ENCODE measurements at regions not wholly inside any gene's neighbourhood (a gene's known extent, or its start where the extent isn't known, plus 50 kb on each side); places are given as distances from the start of the nearest gene placed in this dataset.
A peak's percentile ranks its signal among the peaks of the same experiment; 100 is the strongest.

DNA sequence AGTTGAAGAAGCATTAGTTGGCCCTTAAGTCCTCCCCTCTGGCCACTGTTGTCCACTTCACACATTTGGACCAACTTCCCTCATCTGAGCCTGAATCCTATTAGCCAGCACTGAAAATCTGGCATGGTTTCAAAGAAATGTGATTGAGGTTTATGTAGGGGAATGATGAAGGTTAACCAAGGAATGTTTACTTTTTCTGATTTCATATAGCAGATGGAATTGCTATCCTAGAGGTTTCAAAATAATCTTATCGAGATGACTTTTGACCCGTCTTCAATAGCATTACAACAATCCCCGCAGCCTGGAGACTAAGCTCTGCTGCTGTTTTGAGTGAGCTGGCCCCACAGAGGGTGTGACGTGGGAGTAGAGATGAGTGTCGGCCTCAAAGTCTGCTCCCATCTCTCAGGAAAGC lies 200.8 kb upstream of the IL12A start:
- H3K4me3 ChIP-seq (ENCODE audit: control insufficient read depth, low read depth, low read length) = no peak overlapping the region
- peak; percentile 17 for DNase-seq (ENCODE audit: low read depth)
- TF ChIP-seq, protein P1, sequence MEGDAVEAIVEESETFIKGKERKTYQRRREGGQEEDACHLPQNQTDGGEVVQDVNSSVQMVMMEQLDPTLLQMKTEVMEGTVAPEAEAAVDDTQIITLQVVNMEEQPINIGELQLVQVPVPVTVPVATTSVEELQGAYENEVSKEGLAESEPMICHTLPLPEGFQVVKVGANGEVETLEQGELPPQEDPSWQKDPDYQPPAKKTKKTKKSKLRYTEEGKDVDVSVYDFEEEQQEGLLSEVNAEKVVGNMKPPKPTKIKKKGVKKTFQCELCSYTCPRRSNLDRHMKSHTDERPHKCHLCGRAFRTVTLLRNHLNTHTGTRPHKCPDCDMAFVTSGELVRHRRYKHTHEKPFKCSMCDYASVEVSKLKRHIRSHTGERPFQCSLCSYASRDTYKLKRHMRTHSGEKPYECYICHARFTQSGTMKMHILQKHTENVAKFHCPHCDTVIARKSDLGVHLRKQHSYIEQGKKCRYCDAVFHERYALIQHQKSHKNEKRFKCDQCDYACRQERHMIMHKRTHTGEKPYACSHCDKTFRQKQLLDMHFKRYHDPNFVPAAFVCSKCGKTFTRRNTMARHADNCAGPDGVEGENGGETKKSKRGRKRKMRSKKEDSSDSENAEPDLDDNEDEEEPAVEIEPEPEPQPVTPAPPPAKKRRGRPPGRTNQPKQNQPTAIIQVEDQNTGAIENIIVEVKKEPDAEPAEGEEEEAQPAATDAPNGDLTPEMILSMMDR (IDR thresholded peaks at IDR 0.05; ENCODE audit: control insufficient read depth, insufficient read depth, low read depth, low read length, missing control alignments) = no peak

- H3K4me3 ChIP-seq (ENCODE audit: control insufficient read depth, low read depth, low read length) = no peak overlapping the region
- TF ChIP-seq, protein P1 (IDR thresholded peaks at IDR 0.05; ENCODE audit: control insufficient read depth, insufficient read depth, low read depth, low read length, missing control alignments) = no peak
- no peak for DNase-seq (ENCODE audit: low read depth)
Observed at GRCh38 chr3:159788291-159788690, 200.3 kb upstream of the IL12A start.

- no peak for DNase-seq (ENCODE audit: low read depth)
- H3K4me3 ChIP-seq (ENCODE audit: control insufficient read depth, low read depth, low read length) = no peak overlapping the region
- TF ChIP-seq, protein P1 (IDR thresholded peaks at IDR 0.05; ENCODE audit: control insufficient read depth, insufficient read depth, low read depth, low read length, missing control alignments) = no peak
Observed at GRCh38 chr3:159789017-159789416, 199.6 kb upstream of the IL12A start.

DNA sequence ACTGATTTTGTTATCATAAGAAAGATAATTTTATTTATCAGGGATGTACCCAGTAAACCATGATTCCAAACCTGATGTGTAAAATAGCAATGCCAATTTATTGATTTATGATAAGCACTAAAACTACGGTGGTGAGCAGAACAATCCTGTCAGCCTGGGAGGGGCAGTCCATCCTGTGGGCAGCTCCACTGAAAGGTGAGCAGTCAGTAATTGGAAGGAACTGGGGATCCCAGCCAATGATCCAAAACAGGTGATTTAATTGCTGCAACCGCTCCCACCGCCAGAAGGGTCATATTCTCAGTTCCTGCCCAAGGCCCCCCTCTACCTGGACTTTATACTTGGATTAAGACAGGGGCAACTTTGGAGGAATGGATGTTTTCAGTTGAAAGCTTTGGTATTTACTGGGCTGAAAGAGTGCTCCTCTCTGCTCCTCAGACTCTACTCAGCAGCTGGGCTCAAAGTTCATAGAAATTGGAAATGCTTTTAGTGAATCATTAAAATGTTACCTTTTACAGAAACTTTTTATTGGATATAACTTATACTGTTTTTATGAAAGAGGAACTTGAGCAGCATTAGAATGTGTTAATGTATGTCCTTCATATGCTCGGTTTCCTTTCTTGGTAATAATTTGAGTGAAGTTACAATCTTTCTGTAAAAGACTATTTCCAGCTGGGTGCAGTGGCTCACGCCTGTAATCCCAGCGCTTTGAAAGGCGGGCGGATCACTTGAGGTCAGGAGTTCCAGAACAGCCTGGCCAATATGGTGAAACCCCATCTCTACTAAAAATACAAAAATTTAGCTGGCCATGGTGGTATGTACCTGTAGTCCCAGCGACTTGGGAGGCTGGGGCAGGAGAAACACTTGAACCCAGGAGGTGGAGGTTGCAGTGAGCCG lies 198.6 kb upstream of the IL12A start:
- no peak for DNase-seq (ENCODE audit: low read depth)
- no peak overlapping the region for H3K4me3 ChIP-seq (ENCODE audit: control insufficient read depth, low read depth, low read length)
- TF ChIP-seq, protein P1 (IDR thresholded peaks at IDR 0.05; ENCODE audit: control insufficient read depth, insufficient read depth, low read depth, low read length, missing control alignments) = no peak

DNA sequence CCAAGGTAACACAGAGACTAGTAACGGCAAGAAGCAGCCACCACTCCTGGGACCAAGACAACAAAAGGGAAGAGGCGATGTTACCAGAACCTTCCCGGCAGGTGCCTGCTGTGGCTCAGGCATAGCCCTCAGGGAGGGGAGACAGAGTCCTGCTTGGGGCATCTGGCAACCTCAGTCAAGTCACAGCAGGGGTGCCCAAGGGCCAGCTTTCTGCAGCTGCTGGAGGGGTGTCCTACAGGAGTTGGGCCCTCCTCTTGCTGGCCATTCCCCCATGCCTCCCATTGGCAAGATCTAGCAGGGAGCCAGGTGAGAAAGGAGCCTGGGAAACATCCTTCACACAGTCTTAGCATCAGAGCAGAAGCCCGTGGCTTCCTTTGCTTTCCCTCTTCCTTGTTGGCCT lies 197.3 kb upstream of the IL12A start:
- no peak for DNase-seq (ENCODE audit: low read depth)
- H3K4me3 ChIP-seq (ENCODE audit: control insufficient read depth, low read depth, low read length) = no peak overlapping the region
- TF ChIP-seq, protein P1 (IDR thresholded peaks at IDR 0.05; ENCODE audit: control insufficient read depth, insufficient read depth, low read depth, low read length, missing control alignments) = no peak

- TF ChIP-seq, protein P1 (IDR thresholded peaks at IDR 0.05; ENCODE audit: control insufficient read depth, insufficient read depth, low read depth, low read length, missing control alignments) = no peak
- no peak overlapping the region for H3K4me3 ChIP-seq (ENCODE audit: control insufficient read depth, low read depth, low read length)
- no peak for DNase-seq (ENCODE audit: low read depth)
Observed at GRCh38 chr3:159792070-159792469, 196.6 kb upstream of the IL12A start.
